IPS-18c (cell line): ENCODE measurements at regions not wholly inside any gene's neighbourhood (a gene's known extent, or its start where the extent isn't known, plus 50 kb on each side); places are given as distances from the start of the nearest gene placed in this dataset.

Experiments used
- H3K4me3 ChIP-seq: 2 replicates; pipeline ENCODE4 v1.7.0; 2013; ENCODE audit warnings: low read depth, mild to moderate bottlenecking, low read length, moderate library complexity; ENCODE audit not compliant: insufficient read depth
- H3K9me3 ChIP-seq: one replicate; pipeline ENCODE4 v1.6.1; 2013; ENCODE audit warnings: mild to moderate bottlenecking, low read length, moderate library complexity; ENCODE audit not compliant: control insufficient read depth, insufficient read depth

- Histone ChIP-seq H3K4me3 (no peak overlapping the region), H3K9me3 (peaks cover 2% of the 10 kb centered on the region)
Measured at GRCh38 chr2:2703762-2704427, 372.8 kb upstream of the MYT1L start.

GRCh38 chr2:2703172-2703571 is 372.1 kb upstream of the MYT1L start:
- H3K9me3 ChIP-seq = peaks cover 2% of the 10 kb centered on the region
- H3K4me3 ChIP-seq = no peak overlapping the region

- no peak overlapping the region for H3K4me3 ChIP-seq
- H3K9me3 ChIP-seq = peaks cover 2% of the 10 kb centered on the region
Measured at GRCh38 chr2:2702385-2702784, 371.3 kb upstream of the MYT1L start.

- H3K4me3 ChIP-seq = no peak overlapping the region
Measured at GRCh38 chr2:2701813-2702212, 370.7 kb upstream of the MYT1L start.

GRCh38 chr2:2701176-2701781 is 370.2 kb upstream of the MYT1L start:
- Histone ChIP-seq H3K9me3 (peaks cover 2% of the 10 kb centered on the region), H3K4me3 (no peak overlapping the region)

More at GRCh38 chr2:2701813-2702212, 370.7 kb upstream of the MYT1L start:
- H3K9me3 ChIP-seq = peaks cover 2% of the 10 kb centered on the region

GRCh38 chr2:2699121-2699505 is 368.0 kb upstream of the MYT1L start:
- no peak overlapping the region for H3K4me3 ChIP-seq

GRCh38 chr2:2698182-2699120 is 367.4 kb upstream of the MYT1L start:
- Histone ChIP-seq H3K9me3 (peaks cover 2% of the 10 kb centered on the region), H3K4me3 (no peak overlapping the region)

More at GRCh38 chr2:2699121-2699505, 368.0 kb upstream of the MYT1L start:
- peaks cover 2% of the 10 kb centered on the region for H3K9me3 ChIP-seq

GRCh38 chr2:2696733-2697455 is 365.8 kb upstream of the MYT1L start:
- no peaks in the 10 kb centered on the region for H3K9me3 ChIP-seq
- H3K4me3 ChIP-seq = no peak overlapping the region

GRCh38 chr2:2696325-2696724 is 365.2 kb upstream of the MYT1L start:
- no peaks in the 10 kb centered on the region for H3K9me3 ChIP-seq
- H3K4me3 ChIP-seq = no peak overlapping the region

- Histone ChIP-seq H3K4me3 (no peak overlapping the region), H3K9me3 (no peaks in the 10 kb centered on the region)
Measured at GRCh38 chr2:2694746-2695145, 363.7 kb upstream of the MYT1L start.

- Histone ChIP-seq H3K9me3 (no peaks in the 10 kb centered on the region), H3K4me3 (no peak overlapping the region)
Measured at GRCh38 chr2:2692599-2693389, 361.7 kb upstream of the MYT1L start.

- H3K4me3 ChIP-seq = no peak overlapping the region
- no peaks in the 10 kb centered on the region for H3K9me3 ChIP-seq
Measured at GRCh38 chr2:2691419-2691818, 360.3 kb upstream of the MYT1L start.

- Histone ChIP-seq H3K9me3 (no peaks in the 10 kb centered on the region), H3K4me3 (no peak overlapping the region)
Measured at GRCh38 chr2:2690985-2691384, 359.9 kb upstream of the MYT1L start.

GRCh38 chr2:2689306-2689705 is 358.2 kb upstream of the MYT1L start:
- H3K4me3 ChIP-seq = no peak overlapping the region
- H3K9me3 ChIP-seq = peaks cover 2% of the 10 kb centered on the region

GRCh38 chr2:2688254-2688653 is 357.2 kb upstream of the MYT1L start:
- Histone ChIP-seq H3K4me3 (no peak overlapping the region), H3K9me3 (peaks cover 2% of the 10 kb centered on the region)

- no peak overlapping the region for H3K4me3 ChIP-seq
- peaks cover 2% of the 10 kb centered on the region for H3K9me3 ChIP-seq
Measured at GRCh38 chr2:2687745-2688144, 356.7 kb upstream of the MYT1L start.

- no peak overlapping the region for H3K4me3 ChIP-seq
- H3K9me3 ChIP-seq = peaks cover 2% of the 10 kb centered on the region
Measured at GRCh38 chr2:2686222-2686621, 355.1 kb upstream of the MYT1L start.
